Vagina (tissue), 2 donors: ENCODE measurements at regions not wholly inside any gene's neighbourhood (a gene's known extent, or its start where the extent isn't known, plus 50 kb on each side); places are given as distances from the start of the nearest gene placed in this dataset.

ENCODE experiments used
- CTCF ChIP-seq, 3 experiments: fragments of 450-650 bp in 2 of 3; fragments of 200-600 bp in 1 of 3; sonication (generic) in 1 of 3; IDR thresholded peaks; one replicate each; pipeline ENCODE4 v1.5.1; 2017 to 2019; ENCODE audit warnings: antibody characterized with exemption in 3 of 3, mild to moderate bottlenecking in 2 of 3, moderate library complexity in 2 of 3
- POLR2AphosphoS5 ChIP-seq, 2 donors: sonication (generic); formaldehyde crosslinking; IDR thresholded peaks; one replicate each; pipeline ENCODE4 v1.9.0; 2017; ENCODE audit warnings: antibody characterized with exemption in 2 of 2, mild to moderate bottlenecking in 2 of 2, low read depth in 1 of 2; ENCODE audit not compliant: insufficient read depth in 1 of 2

DNA sequence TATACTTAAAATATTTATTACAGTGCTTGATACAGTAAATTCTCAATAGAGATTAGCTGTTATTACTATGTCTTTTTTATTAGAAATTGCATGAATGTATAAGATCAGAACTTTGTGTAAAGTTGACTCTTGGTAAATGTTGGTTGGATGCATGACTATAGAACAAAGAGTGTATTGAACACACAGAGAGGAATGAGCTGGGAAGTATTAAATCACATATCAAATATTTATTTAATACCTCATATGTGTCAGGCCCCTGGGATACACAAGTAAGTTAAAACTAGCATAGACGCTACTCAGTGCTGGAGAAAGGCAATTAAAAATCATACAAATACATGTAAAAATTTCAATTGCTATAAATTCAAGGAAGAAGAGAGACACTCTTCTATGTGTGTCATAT is 550.7 kb upstream of the TLE4 start:
- TF ChIP-seq CTCF (IDR thresholded peaks at IDR 0.05) (no peak), POLR2AphosphoS5 (IDR thresholded peaks at IDR 0.05; ENCODE audit: insufficient read depth in 1 of 2, low read depth in 1 of 2) (no peak)
